ENCODE measurements at regions not wholly inside any gene's neighbourhood (a gene's known extent, or its start where the extent isn't known, plus 50 kb on each side); places are given as distances from the start of the nearest gene placed in this dataset.

GRCh38 chr4:111572470-111572869, 572.8 kb upstream of the FAM241A start:
- no peak for TF ChIP-seq ZNF384 (IDR thresholded peaks at IDR 0.05)
- TF ChIP-seq FOXK2 (IDR thresholded peaks at IDR 0.05) = no peak
- no peak for TF ChIP-seq SP1 (IDR thresholded peaks at IDR 0.05)
- TF ChIP-seq BHLHE40 (IDR thresholded peaks at IDR 0.05; ENCODE audit: borderline replicate concordance) = no peak
- no peak for TF ChIP-seq FOXA1 (IDR thresholded peaks at IDR 0.05)
- no peak for TF ChIP-seq ELF4 (IDR thresholded peaks at IDR 0.05)
- no peak for TF ChIP-seq PKNOX1 (IDR thresholded peaks at IDR 0.05)
- TF ChIP-seq ARNT (IDR thresholded peaks at IDR 0.05) = no peak
- TF ChIP-seq L3MBTL2 (conservative IDR thresholded peaks at IDR 0.05) = no peak
- TF ChIP-seq HDGF (IDR thresholded peaks at IDR 0.05; ENCODE audit: borderline replicate concordance) = no peak
- TF ChIP-seq CTBP1 (IDR thresholded peaks at IDR 0.05; ENCODE audit: borderline replicate concordance) = no peak

Measured in HEK293T (cell line).